ENCODE measurements at regions not wholly inside any gene's neighbourhood (a gene's known extent, or its start where the extent isn't known, plus 50 kb on each side); places are given as distances from the start of the nearest gene placed in this dataset.
A peak's percentile ranks its signal among the peaks of the same experiment; 100 is the strongest.

GRCh38 chr17:6325051-6325450, 109.9 kb downstream of the AIPL1 start:
- no peak for DNase-seq (ENCODE audit: low read depth in 2 of 2)

DNA sequence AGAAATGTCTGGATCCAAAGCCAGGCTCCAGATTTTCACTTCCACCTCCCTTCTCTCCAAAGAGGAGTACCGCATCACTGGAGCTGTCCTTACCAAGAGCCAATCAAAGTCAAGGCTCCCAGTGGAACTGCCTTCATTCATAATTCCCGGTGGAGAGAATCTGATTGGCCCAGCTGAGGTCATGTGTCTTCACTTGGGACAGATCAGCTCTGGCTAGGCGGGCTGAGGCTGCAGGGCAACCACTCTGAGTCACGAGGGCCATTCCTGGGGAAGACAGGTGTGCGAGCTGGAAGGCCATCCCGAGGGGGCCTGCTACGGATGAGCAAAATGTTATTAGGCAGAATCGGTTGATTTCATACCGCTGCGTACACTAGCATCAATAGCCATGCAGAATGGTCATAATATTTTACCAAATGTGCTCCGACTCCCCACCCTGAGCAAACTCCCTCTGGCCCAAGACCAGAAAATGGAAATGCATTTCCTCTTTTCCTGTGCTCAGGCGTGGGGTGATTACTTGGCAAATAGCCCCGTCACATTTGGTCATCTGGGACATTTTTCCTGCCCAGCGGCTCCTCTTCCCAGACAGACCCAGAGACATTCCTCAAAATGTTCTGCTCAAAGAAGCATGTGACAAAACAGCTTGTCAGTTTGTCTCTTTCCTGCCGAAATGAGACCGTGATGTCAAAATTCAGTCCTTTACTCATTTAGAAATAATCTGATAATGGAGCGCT, 111.1 kb downstream of the AIPL1 start:
- DNase-seq (ENCODE audit: low read depth in 2 of 2), result no peak

- no peak for DNase-seq (ENCODE audit: low read depth in 2 of 2)
These were observed 112.6 kb downstream of the AIPL1 start for GRCh38 chr17:6322316-6322715.

- DNase-seq (ENCODE audit: low read depth in 2 of 2), result no peak
These were observed 120.6 kb downstream of the AIPL1 start for GRCh38 chr17:6314311-6314710.

DNA sequence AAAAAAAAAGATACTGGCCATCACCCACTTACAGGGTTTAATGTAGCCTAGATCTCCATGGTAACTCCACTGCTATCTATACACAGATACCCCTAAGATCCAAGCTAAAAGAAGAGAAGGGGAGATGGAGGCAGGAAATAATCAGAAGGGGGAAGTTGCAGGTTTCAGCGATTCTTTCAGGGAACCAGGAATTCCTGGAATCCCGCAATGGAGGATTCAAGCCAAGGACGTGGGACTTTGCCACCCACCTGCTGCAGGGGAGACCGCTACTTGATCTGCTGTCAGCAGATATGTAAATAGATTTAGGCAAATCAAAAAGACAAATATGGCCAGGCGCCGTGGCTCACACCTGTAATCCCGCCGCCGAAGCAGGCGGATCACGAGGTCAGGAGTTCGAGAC, 121.1 kb downstream of the AIPL1 start:
- no peak for DNase-seq (ENCODE audit: low read depth in 2 of 2)

- no peak for DNase-seq (ENCODE audit: low read depth in 2 of 2)
These were observed 128.1 kb downstream of the AIPL1 start for GRCh38 chr17:6306820-6307219.

GRCh38 chr17:6305613-6306360, 129.1 kb downstream of the AIPL1 start:
- no peak for DNase-seq (ENCODE audit: low read depth in 2 of 2)

- no peak for DNase-seq (ENCODE audit: low read depth in 2 of 2)
These were observed 129.9 kb downstream of the AIPL1 start for GRCh38 chr17:6304894-6305612.

DNA sequence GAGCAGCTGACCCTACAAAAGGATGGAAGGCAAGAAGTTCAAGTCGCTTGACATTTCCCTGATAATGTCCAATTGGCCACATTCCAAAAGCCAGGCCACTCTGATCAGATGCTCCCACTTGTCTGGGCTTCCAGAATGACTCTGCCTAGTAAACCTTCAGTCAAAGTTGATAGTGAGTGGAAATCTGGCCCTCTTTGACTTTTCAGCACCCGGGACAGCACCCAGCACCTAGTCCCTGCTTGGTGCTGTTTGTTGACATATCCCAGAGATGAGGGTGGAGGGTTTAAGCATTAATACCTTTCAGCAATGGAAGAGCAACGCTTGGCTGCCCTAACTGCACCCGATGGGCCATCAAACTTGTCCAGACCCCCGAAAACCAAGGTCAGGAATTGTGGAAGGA, 131.3 kb downstream of the AIPL1 start:
- peak in 1 of 2 experiments; percentile 1 for DNase-seq (ENCODE audit: low read depth in 2 of 2)

- DNase-seq (ENCODE audit: low read depth in 2 of 2), result no peak
These were observed 135.6 kb downstream of the AIPL1 start for GRCh38 chr17:6299275-6299674.

- no peak for DNase-seq (ENCODE audit: low read depth in 2 of 2)
These were observed 137.0 kb downstream of the AIPL1 start for GRCh38 chr17:6297960-6298359.

DNA sequence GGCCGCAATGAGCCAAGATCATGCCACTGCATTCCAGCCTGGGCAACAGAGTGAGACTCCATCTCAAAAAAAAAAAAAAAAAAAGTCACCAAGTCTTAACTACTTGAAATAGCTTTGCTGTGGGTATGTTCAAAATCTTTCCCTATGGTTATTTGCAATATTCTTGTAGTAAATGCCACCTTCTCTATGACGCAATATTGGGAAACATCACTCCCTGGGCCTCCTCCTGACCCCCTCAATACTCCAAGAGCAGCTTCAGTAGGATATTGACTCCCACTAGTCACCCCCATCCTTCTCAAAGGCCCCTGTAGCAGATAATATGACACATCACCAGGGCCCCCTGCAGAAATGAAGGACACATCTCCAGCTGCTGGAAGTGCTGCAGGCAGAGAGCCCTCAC, 137.8 kb downstream of the AIPL1 start:
- DNase-seq (ENCODE audit: low read depth in 2 of 2), result no peak

GRCh38 chr17:6290488-6291196, 144.3 kb downstream of the AIPL1 start:
- no peak for DNase-seq (ENCODE audit: low read depth in 2 of 2)

- DNase-seq (ENCODE audit: low read depth in 2 of 2), result no peak
These were observed 148.7 kb downstream of the AIPL1 start for GRCh38 chr17:6286233-6286632.

DNA sequence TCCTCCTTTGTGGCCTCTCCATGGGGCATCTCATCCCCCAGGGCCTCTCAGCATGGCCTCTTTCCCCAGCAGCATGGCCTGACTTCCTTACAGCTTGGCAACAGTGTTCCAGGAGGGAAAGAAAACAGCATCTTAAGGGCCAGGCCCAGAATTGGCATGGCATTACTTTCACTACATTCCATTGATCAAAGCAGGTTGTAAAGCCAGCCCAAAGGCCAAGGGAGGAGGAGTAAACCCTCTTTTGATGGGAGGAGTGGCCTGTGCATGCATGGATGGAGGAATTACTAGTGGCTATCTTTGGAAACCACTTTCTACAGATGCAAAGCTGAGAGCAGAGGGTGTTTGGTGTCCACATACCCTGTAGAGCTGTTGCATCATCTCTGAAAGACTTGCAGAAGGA, 149.4 kb downstream of the AIPL1 start:
- no peak for DNase-seq (ENCODE audit: low read depth in 2 of 2)

GRCh38 chr17:6279659-6280058, 155.3 kb downstream of the AIPL1 start:
- DNase-seq (ENCODE audit: low read depth in 2 of 2), result no peak

DNA sequence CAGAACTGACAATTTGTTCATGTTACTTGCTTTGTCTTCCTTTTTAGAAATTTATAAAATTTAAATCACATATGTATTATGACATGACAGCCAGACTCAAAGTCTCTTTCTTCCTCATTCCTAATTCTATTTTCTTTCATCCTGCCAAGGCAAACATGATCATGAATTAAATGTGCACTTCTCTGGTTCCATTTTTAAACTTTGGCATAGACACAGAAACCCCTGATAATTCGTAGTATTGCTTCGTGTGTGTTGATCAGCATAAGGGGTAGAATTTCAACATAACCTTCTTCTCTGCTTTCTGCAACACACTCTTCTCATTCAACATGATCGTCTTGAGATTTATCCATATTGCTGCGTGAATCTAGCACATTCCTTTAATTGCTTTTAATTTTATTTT, 156.5 kb downstream of the AIPL1 start:
- no peak for DNase-seq (ENCODE audit: low read depth in 2 of 2)

GRCh38 chr17:6276711-6277110, 158.2 kb downstream of the AIPL1 start:
- no peak for DNase-seq (ENCODE audit: low read depth in 2 of 2)

DNA sequence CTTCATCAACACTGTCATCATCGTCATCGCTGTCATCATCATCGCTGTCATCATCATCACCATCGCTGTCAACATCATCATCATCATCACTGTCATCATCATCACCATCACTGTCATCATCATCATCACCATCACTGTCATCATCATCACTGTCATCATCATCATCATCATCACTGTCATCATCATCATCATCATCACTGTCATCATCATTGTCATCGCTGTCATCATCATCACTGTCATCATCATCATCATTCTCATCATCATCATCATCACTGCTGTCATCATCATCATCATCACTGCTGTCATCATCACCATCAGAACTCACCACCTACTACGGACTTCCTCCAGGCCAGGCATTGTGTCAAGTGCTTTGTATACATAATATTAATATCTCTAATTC, 160.6 kb downstream of the AIPL1 start:
- no peak for DNase-seq (ENCODE audit: low read depth in 2 of 2)

GRCh38 chr17:6269478-6269877, 165.4 kb downstream of the AIPL1 start:
- peak; percentile 7 to 15 for DNase-seq (ENCODE audit: low read depth in 2 of 2)

DNA sequence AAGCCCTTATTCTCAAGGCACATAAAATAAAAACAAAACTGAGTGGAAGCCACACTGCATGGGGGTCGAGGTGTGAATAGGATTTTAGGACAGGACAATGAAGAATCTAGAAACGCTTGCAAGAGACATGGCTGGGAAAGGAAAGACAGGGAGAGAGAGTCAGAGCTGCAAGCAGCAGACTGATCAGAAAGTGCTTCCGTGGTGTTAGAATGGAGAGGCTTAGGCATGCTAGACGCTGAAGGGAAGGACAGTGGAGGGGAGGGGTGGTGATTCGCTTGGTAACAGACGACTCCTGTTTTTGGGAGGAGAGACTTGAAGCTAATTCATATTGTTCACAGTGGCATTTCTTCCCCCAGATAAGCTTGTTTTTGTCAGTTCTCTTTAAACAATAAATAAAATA, 173.5 kb downstream of the AIPL1 start:
- DNase-seq (ENCODE audit: low read depth in 2 of 2), result no peak

- DNase-seq (ENCODE audit: low read depth in 2 of 2), result no peak
These were observed 175.0 kb downstream of the AIPL1 start for GRCh38 chr17:6259899-6260298.

Data from fibroblast of skin of left quadriceps (primary cell).